ENCODE measurements at regions not wholly inside any gene's neighbourhood (a gene's known extent, or its start where the extent isn't known, plus 50 kb on each side); places are given as distances from the start of the nearest gene placed in this dataset.

- TF ChIP-seq CTCF (IDR thresholded peaks at IDR 0.05; ENCODE audit: low read depth, low read length) (no peak), POLR2A (IDR thresholded peaks at IDR 0.05; ENCODE audit: extremely low read depth, insufficient read length) (no peak)
Measured at GRCh38 chr5:68430279-68430678, 214.7 kb downstream of the PIK3R1 start.
